ENCODE measurements at regions not wholly inside any gene's neighbourhood (a gene's known extent, or its start where the extent isn't known, plus 50 kb on each side); places are given as distances from the start of the nearest gene placed in this dataset.

DNA sequence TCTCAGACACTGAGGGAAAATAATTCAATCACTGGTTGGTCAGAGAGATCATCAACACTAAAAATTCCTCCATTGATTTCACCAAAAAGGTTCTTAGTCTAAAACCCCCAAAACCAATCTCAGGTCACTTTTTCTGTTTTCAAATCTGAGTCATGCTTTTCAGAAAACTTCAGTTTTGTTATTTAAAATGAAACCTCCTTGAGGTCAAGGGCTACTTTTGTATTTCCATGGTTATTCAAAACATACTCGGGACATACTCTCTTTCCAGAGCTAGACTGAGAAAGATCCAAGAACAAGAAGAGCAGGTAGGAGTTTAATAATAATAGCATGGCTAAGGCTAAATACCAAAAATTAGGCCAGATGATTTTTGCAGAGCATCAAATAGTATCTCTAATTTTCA lies 152.8 kb downstream of the SDHAF3 start:
- H3K4me1 ChIP-seq (ENCODE audit: low read length), result no peaks in the 10 kb centered on the region
- H3F3A ChIP-seq (ENCODE audit: insufficient read depth, low read length), result no peaks in the 10 kb centered on the region
- H3K36me3 ChIP-seq (replicated peaks; ENCODE audit: insufficient read depth, low read length), result no peaks in the 10 kb centered on the region

DNA sequence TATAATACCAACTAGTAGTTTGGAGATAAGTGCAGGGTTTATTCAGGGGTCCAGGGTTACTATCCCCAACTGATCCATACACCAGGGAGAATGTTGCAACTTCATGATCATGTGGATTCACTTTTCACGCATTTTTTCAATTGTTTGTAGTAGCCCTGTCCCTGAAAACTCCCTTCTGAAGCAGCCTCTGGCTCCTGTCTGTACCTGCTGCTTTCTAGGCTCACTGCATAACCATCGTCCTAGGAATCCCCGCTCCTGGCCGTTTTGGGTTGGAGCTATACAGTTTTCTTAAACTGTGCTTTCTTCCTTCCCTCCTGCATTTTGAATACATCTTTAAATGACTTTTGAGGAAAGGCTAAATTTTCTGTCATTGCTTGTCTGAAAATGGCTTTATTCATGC lies 154.1 kb downstream of the SDHAF3 start:
- TF ChIP-seq, protein P1, sequence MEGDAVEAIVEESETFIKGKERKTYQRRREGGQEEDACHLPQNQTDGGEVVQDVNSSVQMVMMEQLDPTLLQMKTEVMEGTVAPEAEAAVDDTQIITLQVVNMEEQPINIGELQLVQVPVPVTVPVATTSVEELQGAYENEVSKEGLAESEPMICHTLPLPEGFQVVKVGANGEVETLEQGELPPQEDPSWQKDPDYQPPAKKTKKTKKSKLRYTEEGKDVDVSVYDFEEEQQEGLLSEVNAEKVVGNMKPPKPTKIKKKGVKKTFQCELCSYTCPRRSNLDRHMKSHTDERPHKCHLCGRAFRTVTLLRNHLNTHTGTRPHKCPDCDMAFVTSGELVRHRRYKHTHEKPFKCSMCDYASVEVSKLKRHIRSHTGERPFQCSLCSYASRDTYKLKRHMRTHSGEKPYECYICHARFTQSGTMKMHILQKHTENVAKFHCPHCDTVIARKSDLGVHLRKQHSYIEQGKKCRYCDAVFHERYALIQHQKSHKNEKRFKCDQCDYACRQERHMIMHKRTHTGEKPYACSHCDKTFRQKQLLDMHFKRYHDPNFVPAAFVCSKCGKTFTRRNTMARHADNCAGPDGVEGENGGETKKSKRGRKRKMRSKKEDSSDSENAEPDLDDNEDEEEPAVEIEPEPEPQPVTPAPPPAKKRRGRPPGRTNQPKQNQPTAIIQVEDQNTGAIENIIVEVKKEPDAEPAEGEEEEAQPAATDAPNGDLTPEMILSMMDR (IDR thresholded peaks at IDR 0.05; ENCODE audit: low read length), result no peak
- TF ChIP-seq EZH2 (optimal IDR thresholded peaks at IDR 0.05; ENCODE audit: low read depth, low read length), result no peak
- TF ChIP-seq EZH2phosphoT487 (IDR thresholded peaks at IDR 0.05; ENCODE audit: low read length), result no peak

More for the DNA sequence above, 152.8 kb downstream of the SDHAF3 start:
- TF ChIP-seq EZH2 (optimal IDR thresholded peaks at IDR 0.05; ENCODE audit: low read depth, low read length) (no peak), EZH2phosphoT487 (IDR thresholded peaks at IDR 0.05; ENCODE audit: low read length) (no peak)
- TF ChIP-seq, protein P1 (IDR thresholded peaks at IDR 0.05; ENCODE audit: low read length), result no peak
- H2AFZ ChIP-seq (ENCODE audit: low read length), result no peak overlapping the region
- H4K20me1 ChIP-seq (ENCODE audit: insufficient read depth, low read length), result no peaks in the 10 kb centered on the region
- H3K27me3 ChIP-seq (replicated peaks; ENCODE audit: insufficient read depth, low read length), result no peaks in the 10 kb centered on the region
- no peaks in the 10 kb centered on the region for H3K9me3 ChIP-seq (replicated peaks; ENCODE audit: insufficient read depth, low read length)
- no peak overlapping the region for H3K9ac ChIP-seq (ENCODE audit: low read length)
- H3K4me3 ChIP-seq (ENCODE audit: low read length), result no peak overlapping the region
- no peaks in the 10 kb centered on the region for H3K9me2 ChIP-seq (replicated peaks; ENCODE audit: insufficient read depth, low read length)
- no peak overlapping the region for H3K4me2 ChIP-seq (ENCODE audit: low read depth, low read length)
- DNase-seq, result no peak
- no peaks in the 10 kb centered on the region for H3K79me2 ChIP-seq (ENCODE audit: low read length)
- H3K27ac ChIP-seq (ENCODE audit: low read length), result no peak overlapping the region

DNA sequence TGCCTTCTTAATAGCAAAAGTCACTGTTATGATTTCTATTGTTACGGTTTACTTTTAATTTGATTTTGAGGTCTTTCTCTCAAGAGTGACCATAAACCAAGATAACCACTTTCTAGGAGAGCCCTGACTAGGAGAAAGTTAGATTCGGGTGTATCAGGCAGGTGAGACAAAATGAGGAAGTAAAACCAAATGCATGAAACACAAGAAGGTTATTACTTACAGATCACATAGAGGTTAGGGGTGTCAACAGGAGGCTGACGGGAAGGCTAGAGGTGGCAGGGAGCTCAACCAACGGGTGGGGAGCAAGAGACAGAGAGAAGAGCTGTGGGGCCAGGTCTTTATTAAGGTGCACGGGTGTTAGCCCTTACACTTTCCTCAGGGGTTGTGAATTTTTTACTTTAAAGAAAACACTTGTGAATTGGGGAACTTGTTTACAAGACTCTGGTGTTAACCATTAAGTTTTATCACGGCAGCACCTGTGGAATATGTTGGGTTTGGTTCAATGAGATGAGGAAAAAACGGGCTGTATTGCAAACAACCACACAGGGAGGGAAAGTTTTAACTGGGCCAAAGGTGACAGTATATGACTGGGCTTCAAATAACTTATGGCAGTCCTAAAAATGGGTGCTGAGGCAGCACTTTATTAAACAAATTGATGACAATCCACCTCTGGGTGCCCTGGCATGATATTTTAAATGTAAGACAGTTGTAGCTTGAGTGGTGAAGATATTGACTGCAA lies 154.9 kb downstream of the SDHAF3 start:
- H3K9ac ChIP-seq (ENCODE audit: low read length), result no peak overlapping the region
- no peaks in the 10 kb centered on the region for H3K4me1 ChIP-seq (ENCODE audit: low read length)
- no peaks in the 10 kb centered on the region for H4K20me1 ChIP-seq (ENCODE audit: insufficient read depth, low read length)
- H3F3A ChIP-seq (ENCODE audit: insufficient read depth, low read length), result no peaks in the 10 kb centered on the region
- H2AFZ ChIP-seq (ENCODE audit: low read length), result no peak overlapping the region
- no peak overlapping the region for H3K4me3 ChIP-seq (ENCODE audit: low read length)
- H3K79me2 ChIP-seq (ENCODE audit: low read length), result no peaks in the 10 kb centered on the region
- H3K27ac ChIP-seq (ENCODE audit: low read length), result no peak overlapping the region
- H3K27me3 ChIP-seq (replicated peaks; ENCODE audit: insufficient read depth, low read length), result no peaks in the 10 kb centered on the region
- H3K4me2 ChIP-seq (ENCODE audit: low read depth, low read length), result no peak overlapping the region
- no peaks in the 10 kb centered on the region for H3K9me2 ChIP-seq (replicated peaks; ENCODE audit: insufficient read depth, low read length)
- H3K36me3 ChIP-seq (replicated peaks; ENCODE audit: insufficient read depth, low read length), result no peaks in the 10 kb centered on the region
- TF ChIP-seq EZH2 (optimal IDR thresholded peaks at IDR 0.05; ENCODE audit: low read depth, low read length) (no peak), EZH2phosphoT487 (IDR thresholded peaks at IDR 0.05; ENCODE audit: low read length) (no peak)
- no peaks in the 10 kb centered on the region for H3K9me3 ChIP-seq (replicated peaks; ENCODE audit: insufficient read depth, low read length)
- peak; percentile 43 for DNase-seq

More for the DNA sequence above, 154.1 kb downstream of the SDHAF3 start:
- Histone ChIP-seq H2AFZ (ENCODE audit: low read length) (no peak overlapping the region), H3K4me2 (ENCODE audit: low read depth, low read length) (no peak overlapping the region), H3K9me3 (replicated peaks; ENCODE audit: insufficient read depth, low read length) (no peaks in the 10 kb centered on the region), H4K20me1 (ENCODE audit: insufficient read depth, low read length) (no peaks in the 10 kb centered on the region), H3K9me2 (replicated peaks; ENCODE audit: insufficient read depth, low read length) (no peaks in the 10 kb centered on the region), H3K4me1 (ENCODE audit: low read length) (no peaks in the 10 kb centered on the region), H3K79me2 (ENCODE audit: low read length) (no peaks in the 10 kb centered on the region), H3K4me3 (ENCODE audit: low read length) (no peak overlapping the region), H3K36me3 (replicated peaks; ENCODE audit: insufficient read depth, low read length) (no peaks in the 10 kb centered on the region), H3K27ac (ENCODE audit: low read length) (no peak overlapping the region), H3F3A (ENCODE audit: insufficient read depth, low read length) (no peaks in the 10 kb centered on the region), H3K27me3 (replicated peaks; ENCODE audit: insufficient read depth, low read length) (no peaks in the 10 kb centered on the region), H3K9ac (ENCODE audit: low read length) (no peak overlapping the region)
- no peak for DNase-seq

DNA sequence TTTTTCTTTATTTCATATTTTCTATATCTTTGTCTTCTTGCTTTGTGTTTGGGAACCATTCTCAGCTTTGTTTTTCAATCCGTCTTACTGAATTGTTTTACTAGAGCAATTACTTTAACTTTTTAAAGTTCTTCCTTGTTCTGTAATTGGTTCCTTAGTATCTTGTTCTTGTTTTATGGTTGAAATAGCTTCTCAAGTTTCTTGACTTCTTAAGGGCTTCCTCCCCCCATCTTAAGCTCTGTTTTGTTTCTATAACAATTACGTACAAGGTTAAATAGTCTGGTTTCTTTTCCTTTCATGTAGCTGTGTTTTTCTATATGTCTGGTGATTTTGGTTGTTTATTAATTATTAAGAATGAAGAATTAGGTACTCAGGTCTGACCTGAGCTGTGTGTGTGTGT lies 158.0 kb downstream of the SDHAF3 start:
- Histone ChIP-seq H4K20me1 (ENCODE audit: insufficient read depth, low read length) (no peaks in the 10 kb centered on the region), H3K9ac (ENCODE audit: low read length) (no peak overlapping the region), H3K4me2 (ENCODE audit: low read depth, low read length) (no peak overlapping the region), H3F3A (ENCODE audit: insufficient read depth, low read length) (no peaks in the 10 kb centered on the region), H3K4me1 (ENCODE audit: low read length) (no peaks in the 10 kb centered on the region), H3K4me3 (ENCODE audit: low read length) (no peak overlapping the region), H3K79me2 (ENCODE audit: low read length) (no peaks in the 10 kb centered on the region), H3K9me2 (replicated peaks; ENCODE audit: insufficient read depth, low read length) (no peaks in the 10 kb centered on the region), H3K27ac (ENCODE audit: low read length) (no peak overlapping the region), H2AFZ (ENCODE audit: low read length) (no peak overlapping the region), H3K9me3 (replicated peaks; ENCODE audit: insufficient read depth, low read length) (no peaks in the 10 kb centered on the region), H3K36me3 (replicated peaks; ENCODE audit: insufficient read depth, low read length) (no peaks in the 10 kb centered on the region), H3K27me3 (replicated peaks; ENCODE audit: insufficient read depth, low read length) (no peaks in the 10 kb centered on the region)
- no peak for DNase-seq
- TF ChIP-seq EZH2phosphoT487 (IDR thresholded peaks at IDR 0.05; ENCODE audit: low read length) (no peak), EZH2 (optimal IDR thresholded peaks at IDR 0.05; ENCODE audit: low read depth, low read length) (no peak)
- TF ChIP-seq, protein P1 (IDR thresholded peaks at IDR 0.05; ENCODE audit: low read length), result no peak

Measured in MM.1S (cell line).